HG03520 (cell line): ENCODE measurements at regions not wholly inside any gene's neighbourhood (a gene's known extent, or its start where the extent isn't known, plus 50 kb on each side); places are given as distances from the start of the nearest gene placed in this dataset.

Experiments used
- ATAC-seq: cut with Tn5 transposase; IDR thresholded peaks from one replicate; pipeline ENCODE4 v1.9.1; 2021; ENCODE audit warnings: mild to moderate bottlenecking, moderate library complexity; ENCODE audit not compliant: unreplicated experiment

DNA sequence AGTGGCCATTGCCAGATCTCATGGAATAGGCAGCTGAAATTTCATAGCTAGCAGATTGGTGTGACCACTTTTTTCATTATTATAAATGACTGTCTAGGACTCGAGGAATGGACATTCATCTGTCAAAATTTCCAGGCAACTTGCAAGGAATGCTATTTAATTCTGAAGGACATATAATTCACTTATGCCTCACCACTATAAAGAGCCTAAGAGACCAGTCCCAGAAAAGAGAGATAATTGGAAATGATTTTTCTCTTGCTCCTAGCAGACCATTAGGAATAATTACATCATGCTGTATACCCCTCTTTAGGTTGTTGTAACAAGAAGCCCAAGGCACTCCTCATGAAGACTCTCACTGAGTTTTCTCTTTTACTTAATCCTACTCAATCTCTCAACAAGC, 557.4 kb upstream of the RAB6C start:
- ATAC-seq: no peak

DNA sequence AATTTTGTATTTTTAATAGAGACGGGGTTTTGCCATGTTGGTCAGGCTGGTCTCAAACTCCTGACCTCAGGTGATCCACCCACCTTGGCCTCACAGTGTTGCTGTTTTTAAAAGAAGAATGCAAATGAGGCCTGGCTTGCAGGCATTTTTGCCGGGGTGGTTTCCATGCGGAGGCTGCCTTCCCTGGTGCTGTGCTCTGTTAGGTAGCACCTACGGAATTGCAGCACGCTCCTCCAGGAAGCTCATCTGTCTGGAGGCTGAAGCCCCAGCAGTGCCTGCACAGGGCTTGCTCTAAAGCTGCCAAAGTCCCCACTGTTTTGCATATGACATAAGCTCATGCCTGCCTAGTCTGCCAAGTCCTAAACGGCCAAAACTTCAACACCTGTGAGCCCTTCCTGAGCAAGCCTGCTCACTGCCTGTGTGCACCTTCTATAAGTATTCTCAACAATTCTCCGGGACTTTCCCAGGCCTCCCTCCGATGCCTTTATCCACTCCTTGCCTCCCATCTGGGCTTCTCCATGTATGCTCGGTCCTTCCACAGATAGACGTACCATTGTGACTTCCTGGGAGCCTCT, 551.3 kb upstream of the RAB6C start:
- ATAC-seq: no peak

DNA sequence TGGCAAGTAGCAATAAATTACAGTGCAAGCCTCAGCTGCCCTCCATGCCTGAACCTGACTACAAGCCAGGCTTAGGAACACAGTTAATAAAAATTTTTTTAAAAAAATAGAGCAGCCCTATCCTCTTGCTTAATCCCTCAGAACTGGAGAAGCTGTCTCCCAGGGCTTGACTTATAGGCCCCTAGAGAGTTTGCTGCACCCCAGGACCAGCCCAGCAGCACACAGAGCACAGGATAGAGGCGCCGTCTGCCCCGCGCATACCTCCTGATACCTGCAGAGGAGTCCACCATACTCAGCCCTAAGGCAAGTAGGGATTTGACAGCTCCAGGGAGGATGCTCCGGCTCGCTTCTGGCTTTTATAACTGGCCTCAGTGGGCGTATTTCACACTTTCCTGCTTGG, 548.6 kb upstream of the RAB6C start:
- no peak for ATAC-seq

GRCh38 chr2:129431881-129432280, 547.6 kb upstream of the RAB6C start:
- no peak for ATAC-seq

GRCh38 chr2:129436809-129437208, 542.7 kb upstream of the RAB6C start:
- no peak for ATAC-seq

DNA sequence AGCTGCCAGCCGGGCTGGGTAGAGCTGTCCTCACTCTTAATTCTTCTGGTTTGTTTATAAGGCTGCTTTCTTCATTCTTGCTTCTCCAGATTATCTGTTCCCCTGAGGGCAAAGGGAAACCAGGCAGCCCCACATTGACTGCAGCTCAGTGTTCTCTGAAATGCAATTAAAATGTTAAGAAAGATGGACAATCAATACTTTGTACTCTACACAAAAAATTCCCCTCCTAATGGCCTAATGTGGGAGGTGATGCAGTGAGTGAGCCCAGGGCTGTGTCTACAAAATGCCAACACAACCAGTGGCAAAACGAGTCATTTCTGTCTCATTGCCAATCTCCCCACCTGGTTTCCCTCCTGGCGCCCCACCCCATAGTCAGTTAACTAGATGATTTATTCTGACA, 541.7 kb upstream of the RAB6C start:
- no peak for ATAC-seq

GRCh38 chr2:129438501-129439057, 540.9 kb upstream of the RAB6C start:
- ATAC-seq: no peak

DNA sequence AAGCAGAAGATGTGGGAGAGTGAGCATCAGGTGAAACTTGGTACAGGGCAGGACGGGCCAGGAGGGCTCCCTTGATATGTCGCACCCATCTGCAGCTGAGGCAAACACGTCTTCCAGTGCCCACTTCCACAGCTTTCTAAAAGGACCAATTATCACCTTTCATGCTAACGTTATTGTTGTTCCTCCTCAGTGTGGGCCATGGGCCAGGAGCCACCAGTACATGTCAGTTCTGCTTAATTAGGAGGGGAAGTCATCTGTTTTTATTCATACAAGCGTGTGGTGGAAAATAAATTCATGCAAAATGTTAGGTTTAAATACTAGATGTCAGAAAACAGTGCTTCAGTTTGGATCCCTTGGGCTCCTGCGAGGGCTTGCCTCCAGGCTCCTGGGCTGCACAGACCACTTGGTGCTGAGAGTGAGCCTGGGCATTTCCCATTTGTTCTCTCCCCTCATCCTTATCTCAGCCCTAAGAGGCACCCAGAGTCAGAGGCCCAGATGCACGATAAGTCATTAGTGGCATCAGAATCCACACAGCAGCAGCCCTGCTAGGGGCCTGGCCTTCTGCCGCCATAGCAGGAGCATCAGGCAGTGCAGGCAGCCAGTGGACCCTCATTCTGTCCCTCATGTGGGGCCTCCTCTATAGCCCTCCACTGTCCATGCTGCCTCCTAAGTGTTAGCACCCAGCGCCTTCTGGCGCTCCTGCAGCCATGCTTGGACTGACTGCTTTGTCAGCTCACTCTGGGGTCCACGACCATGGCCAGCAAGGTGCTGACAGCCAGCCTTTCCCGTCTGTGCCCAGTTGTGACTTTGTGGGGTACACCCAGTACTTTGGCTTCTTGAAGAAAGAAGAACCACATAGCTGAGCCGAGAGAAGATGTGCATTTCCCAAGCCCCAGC, 539.8 kb upstream of the RAB6C start:
- ATAC-seq: no peak

GRCh38 chr2:129441610-129442009, 537.9 kb upstream of the RAB6C start:
- no peak for ATAC-seq

DNA sequence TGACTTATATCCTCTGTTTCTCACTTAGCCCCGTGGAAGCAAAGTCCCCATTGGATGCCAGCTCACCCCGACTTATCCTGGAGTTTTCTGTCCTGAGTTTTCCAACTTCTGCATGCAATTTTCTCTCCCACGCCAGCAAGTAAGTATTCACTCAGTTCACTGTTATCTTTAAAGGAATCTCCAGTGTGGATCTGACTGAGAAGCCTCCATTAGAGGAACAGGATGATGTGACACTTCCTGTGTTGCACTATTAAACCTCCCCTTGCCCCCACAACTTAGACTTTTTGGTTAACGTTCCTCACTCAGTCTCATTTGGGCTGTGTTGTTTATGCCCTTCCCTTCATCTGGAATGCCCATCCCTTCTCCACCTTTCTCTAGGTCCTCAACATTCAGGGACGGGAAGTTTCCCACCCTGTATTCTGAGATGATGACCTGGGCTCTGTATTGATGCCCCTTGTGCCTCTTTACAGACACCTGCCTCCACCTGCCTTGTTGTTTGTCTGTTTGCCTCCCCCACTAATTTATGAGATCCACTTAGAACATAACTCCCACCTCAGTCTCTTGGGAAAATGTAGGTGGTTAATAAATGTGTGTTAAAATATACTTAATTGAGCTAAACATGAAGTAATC, 536.1 kb upstream of the RAB6C start:
- no peak for ATAC-seq

DNA sequence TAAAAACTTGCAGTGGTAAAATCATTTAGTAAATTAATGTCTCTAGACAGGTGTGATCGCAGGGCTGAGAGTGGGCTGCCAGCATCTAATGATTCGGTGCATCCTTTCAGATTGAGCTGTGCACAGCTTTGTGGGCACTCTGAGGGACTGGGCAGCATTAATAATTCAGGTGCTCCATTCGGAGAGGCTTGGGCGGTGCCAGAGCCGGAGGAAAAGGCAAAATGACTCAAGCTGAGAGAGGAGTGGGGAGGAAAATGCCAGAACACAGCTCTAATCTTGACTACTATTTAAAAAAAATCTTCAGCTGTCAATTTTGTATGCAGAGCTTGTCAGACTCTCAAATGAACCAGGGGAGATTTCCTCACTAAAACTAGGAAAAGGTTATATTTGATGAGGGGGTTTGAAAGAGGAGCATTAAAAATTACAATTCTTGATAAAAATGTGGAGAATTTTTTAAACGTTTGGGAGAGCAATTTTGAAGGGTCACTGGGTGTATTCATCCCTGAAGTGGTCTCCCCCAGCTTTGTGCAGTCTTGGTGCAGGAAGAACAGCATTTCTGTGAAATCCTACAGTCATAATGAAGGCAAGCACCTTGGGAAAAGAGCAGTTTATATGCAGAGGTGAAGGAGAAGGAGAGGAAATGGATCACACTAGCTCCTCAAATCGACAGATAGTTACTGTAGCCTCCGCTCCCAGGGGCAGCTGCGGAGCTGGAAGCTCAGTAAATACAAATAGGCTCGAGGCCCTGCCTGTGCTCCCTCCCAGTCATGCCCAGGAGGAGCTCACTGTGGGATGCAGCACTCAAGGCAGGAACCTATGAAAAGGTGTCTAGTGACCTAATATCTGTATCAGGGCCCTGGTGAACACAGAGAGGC, 535.4 kb upstream of the RAB6C start:
- no peak for ATAC-seq

GRCh38 chr2:129444751-129445150, 534.7 kb upstream of the RAB6C start:
- ATAC-seq: no peak

DNA sequence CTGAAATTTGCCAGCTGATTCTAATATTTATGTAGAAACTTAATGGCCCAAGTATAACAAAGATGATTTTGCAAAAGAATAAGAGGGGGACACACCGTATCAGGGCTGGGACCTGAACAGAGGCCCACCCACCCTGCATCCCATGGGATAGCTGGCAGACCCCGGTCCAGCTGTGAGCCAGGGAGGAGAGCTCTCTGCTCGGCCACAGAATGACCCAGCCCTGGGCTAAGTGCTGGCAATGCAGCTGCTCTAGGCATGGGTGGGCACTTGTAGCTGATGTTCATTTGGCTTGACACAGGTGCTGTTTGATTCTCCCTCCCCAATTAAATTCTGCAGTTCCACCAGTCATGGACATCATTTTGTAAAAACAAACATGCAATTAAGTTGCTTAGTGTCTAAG, 522.8 kb upstream of the RAB6C start:
- no peak for ATAC-seq

DNA sequence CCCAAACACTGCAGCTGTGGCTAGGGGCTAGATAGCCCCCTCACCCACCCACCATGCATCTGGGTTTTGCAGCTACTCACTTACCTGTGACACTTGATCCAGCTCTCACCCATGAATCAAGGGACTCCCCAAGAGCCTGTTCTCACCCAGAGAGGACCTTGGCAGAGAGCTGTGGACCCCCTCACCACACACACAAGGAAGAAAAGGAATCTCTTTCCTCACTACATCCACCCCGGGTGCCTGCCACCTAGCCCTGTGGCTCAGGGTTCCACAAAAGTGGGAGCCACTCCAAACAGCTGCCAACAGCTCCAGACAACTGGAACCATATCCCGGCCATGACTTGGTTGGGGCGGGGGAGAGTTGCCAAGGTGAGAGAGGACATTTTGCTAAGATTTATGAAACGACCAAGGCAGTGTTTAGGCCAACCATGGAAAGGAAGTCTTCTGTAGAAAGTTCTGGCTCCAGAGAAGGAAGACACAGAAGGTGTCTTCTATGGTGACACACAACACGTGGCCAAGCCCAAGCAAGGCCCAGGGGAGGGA, 522.1 kb upstream of the RAB6C start:
- ATAC-seq: no peak

DNA sequence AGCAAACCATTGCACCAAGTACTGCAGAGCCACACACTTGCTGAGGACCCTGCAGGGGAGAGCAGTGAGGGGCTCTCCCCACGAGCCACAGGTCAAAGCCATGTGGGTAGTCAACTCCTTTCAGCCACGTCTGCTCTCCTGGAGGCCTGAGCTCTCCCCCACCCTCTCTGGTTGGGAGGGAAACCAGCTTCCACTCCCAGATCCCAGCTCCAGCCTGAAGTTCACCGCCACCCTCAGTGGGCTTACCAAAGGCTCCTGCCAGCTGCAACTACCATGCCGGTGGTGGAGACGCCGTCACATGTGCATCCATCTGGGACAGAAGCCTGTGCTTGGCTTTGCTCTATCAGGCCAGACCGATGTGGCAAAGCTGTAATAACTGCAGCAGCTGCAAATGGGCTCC, 521.5 kb upstream of the RAB6C start:
- no peak for ATAC-seq

DNA sequence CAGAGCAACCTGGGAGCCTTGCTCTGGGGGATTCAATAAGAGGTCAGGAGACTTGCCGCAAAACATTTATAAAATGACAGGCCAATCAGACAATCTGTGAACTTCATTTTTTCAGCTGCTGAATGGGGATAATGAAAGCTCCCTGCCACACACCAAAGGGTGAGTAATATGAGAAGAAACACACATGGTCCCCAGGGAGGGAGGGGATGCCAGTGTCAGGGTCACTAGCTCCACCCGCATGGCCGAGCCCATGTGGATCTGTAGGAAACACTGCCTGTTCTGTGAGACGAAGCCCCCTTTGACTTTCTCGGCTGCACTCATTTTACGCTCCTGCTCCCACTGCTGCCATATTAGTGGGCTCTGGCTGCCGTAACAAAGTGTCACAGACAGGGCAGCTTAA, 521.0 kb upstream of the RAB6C start:
- no peak for ATAC-seq

- no peak for ATAC-seq
Measured at GRCh38 chr2:129459200-129459876, 520.1 kb upstream of the RAB6C start.

DNA sequence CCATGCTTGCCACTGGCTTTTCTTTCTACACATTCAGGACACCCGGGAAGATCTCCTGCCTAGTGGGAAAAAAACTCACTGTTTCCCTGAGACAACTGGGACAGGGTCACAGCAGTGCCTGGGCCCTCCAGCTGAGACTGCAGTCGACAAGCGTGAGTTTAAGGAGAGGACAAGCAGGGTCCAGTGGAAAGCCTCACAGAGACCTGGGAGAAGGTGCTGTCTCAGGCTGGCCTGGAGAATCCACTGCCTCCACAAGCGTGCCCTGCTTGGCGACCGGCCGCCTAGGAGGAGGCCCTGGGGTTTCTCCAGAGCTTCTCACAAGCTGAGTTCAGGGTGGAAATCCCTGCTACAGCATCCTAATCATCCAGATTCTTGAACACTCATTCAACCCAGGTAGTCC, 519.6 kb upstream of the RAB6C start:
- ATAC-seq: no peak

GRCh38 chr2:129460299-129461198, 518.9 kb upstream of the RAB6C start:
- ATAC-seq: no peak
